Ovary (tissue), 3 donors: ENCODE measurements at regions not wholly inside any gene's neighbourhood (a gene's known extent, or its start where the extent isn't known, plus 50 kb on each side); places are given as distances from the start of the nearest gene placed in this dataset.

ENCODE experiments used
- EP300 ChIP-seq: sonication (generic); formaldehyde crosslinking; IDR thresholded peaks from one replicate; pipeline ENCODE4 v1.6.1; 2017; ENCODE audit warnings: antibody characterized with exemption
- POLR2A ChIP-seq: fragments of 450-650 bp; IDR thresholded peaks from one replicate; pipeline ENCODE4 v1.6.1; 2017; ENCODE audit warnings: antibody characterized with exemption, mild to moderate bottlenecking, moderate library complexity
- TF ChIP-seq, protein P1 (sequence below), 3 donors: fragments of 450-650 bp in 2 of 3; fragments of 200-600 bp in 1 of 3; IDR thresholded peaks; one replicate each; pipeline versions ENCODE4 v1.5.1 to v1.8.0; 2016 to 2022; ENCODE audit warnings: antibody characterized with exemption in 3 of 3, mild to moderate bottlenecking in 1 of 3
- donor health status: DM: no; HTN: no; CAD: no.

DNA sequence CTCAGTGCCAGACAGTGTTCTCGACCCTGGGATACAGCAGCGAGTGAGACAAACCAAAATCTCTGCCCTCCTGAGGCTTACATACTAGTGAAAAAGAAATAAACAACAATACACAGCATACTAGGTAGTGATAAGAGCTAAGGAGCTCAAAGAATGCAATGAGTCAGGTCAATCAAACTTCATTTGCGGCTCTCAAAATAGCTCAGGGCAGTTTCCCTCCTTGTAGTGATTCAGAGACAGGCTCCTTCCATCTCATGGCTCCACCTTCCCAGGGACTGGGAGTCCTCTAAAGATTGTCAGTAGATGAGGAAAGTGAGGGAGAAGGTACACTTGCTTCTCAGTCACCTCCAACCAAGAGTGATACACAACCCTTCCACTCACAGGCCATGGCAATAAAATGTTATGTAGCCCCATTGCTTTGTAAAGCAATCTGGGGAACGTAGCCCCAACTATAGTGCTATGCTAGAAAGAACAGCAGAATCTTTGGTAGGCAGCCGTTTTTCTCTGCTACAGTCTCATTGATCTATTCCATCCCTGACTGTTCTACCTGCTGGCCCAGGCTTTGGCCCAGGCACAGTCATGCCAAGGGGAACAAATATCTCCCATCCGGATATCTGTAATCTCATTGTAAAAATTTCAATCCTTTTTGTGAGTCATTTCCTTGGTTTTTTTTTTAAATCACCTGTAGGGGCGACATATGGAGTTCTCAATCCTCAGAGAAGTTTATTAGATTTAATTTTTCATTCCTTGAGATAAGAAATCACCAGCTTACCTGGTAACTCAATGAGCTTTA lies 183.1 kb upstream of the S100G start:
- TF ChIP-seq, protein P1, sequence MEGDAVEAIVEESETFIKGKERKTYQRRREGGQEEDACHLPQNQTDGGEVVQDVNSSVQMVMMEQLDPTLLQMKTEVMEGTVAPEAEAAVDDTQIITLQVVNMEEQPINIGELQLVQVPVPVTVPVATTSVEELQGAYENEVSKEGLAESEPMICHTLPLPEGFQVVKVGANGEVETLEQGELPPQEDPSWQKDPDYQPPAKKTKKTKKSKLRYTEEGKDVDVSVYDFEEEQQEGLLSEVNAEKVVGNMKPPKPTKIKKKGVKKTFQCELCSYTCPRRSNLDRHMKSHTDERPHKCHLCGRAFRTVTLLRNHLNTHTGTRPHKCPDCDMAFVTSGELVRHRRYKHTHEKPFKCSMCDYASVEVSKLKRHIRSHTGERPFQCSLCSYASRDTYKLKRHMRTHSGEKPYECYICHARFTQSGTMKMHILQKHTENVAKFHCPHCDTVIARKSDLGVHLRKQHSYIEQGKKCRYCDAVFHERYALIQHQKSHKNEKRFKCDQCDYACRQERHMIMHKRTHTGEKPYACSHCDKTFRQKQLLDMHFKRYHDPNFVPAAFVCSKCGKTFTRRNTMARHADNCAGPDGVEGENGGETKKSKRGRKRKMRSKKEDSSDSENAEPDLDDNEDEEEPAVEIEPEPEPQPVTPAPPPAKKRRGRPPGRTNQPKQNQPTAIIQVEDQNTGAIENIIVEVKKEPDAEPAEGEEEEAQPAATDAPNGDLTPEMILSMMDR (IDR thresholded peaks at IDR 0.05), result no peak
- TF ChIP-seq POLR2A, result no peak
- no peak for TF ChIP-seq EP300
